ENCODE measurements at regions not wholly inside any gene's neighbourhood (a gene's known extent, or its start where the extent isn't known, plus 50 kb on each side); places are given as distances from the start of the nearest gene placed in this dataset.

DNA sequence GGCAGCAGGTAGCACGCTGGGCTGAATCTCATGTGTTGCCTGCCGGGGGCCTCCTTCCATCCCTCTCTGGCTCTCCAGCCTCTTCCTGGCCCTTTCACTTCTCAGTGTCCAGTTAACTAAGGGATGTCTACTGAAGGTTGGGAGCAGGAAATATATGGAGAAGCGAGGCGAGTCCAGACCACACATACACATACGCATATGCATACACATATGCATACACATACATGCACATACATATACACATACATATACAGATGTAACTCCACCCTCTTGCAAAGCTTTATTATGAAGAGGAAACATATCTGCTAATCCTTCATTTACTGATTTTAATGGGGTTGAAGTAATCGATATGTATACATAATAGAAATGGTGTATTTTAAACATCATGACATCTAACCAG, 636.1 kb upstream of the CCDC179 start:
- no peak for DNase-seq (ENCODE audit: low read depth)
- no peak overlapping the region for H3K4me3 ChIP-seq (ENCODE audit: low read length)
- TF ChIP-seq, protein P1, sequence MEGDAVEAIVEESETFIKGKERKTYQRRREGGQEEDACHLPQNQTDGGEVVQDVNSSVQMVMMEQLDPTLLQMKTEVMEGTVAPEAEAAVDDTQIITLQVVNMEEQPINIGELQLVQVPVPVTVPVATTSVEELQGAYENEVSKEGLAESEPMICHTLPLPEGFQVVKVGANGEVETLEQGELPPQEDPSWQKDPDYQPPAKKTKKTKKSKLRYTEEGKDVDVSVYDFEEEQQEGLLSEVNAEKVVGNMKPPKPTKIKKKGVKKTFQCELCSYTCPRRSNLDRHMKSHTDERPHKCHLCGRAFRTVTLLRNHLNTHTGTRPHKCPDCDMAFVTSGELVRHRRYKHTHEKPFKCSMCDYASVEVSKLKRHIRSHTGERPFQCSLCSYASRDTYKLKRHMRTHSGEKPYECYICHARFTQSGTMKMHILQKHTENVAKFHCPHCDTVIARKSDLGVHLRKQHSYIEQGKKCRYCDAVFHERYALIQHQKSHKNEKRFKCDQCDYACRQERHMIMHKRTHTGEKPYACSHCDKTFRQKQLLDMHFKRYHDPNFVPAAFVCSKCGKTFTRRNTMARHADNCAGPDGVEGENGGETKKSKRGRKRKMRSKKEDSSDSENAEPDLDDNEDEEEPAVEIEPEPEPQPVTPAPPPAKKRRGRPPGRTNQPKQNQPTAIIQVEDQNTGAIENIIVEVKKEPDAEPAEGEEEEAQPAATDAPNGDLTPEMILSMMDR (IDR thresholded peaks at IDR 0.05; ENCODE audit: insufficient read depth, low read depth, low read length, missing control alignments) = no peak

DNA sequence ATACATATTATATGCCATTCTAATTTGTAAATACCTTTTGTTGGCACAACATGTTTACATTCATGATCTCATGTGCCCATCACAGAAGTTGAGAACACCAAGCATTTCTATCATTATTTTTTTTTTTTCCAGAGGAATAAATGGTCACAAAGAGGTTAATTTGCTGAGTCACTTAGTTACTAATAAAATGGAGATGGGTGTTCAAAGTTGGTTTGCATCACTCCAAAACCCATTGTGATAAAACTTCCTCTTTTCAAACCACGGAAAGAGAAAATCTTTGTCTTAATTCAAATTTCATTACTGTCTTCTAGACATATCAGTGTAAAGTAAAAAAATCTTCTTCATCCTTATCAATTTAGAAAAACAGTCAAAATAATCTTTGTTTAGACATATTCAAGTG, 636.8 kb upstream of the CCDC179 start:
- DNase-seq (ENCODE audit: low read depth) = no peak
- TF ChIP-seq, protein P1 (IDR thresholded peaks at IDR 0.05; ENCODE audit: insufficient read depth, low read depth, low read length, missing control alignments) = no peak
- H3K4me3 ChIP-seq (ENCODE audit: low read length) = no peak overlapping the region

DNA sequence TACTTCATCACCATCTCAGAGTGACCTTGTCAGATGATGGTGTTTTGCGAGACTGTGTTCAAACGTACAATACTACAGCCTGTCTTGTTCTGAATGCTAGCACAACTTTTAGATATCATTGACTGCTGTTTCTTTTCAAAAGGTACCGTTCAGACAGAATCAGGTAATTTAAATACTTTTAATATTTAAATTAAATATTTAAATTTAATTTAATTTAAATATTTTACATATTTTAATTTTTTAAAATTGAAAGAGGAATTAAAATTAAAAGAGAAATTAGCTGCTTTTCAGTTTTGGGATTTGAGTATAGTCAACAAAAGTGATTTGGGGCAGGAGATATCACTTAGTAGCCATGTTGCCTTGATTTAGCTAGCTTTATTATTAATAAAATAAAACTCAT, 642.1 kb upstream of the CCDC179 start:
- no peak for DNase-seq (ENCODE audit: low read depth)

DNA sequence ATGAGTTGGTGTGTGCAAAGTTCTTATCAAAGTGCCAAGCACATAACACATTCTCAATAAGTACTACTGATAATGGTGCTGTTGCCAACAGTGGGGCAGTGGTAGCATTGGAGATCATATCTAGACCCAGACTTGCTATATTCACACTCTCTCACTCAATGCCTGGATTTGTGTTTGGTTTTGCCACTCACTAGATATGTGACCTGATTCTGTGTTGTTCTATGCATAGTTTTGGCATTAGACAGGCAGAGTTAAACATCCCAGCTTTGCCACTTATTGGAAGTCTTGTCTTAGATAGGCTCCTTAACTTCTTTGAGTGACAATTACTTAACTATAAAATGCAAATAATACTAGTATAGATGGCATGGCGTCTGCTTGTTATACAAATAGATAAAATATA, 642.6 kb upstream of the CCDC179 start:
- DNase-seq (ENCODE audit: low read depth) = no peak

More for the DNA sequence above, 642.1 kb upstream of the CCDC179 start:
- no peak overlapping the region for H3K4me3 ChIP-seq (ENCODE audit: low read length)
- TF ChIP-seq, protein P1 (IDR thresholded peaks at IDR 0.05; ENCODE audit: insufficient read depth, low read depth, low read length, missing control alignments) = no peak

DNA sequence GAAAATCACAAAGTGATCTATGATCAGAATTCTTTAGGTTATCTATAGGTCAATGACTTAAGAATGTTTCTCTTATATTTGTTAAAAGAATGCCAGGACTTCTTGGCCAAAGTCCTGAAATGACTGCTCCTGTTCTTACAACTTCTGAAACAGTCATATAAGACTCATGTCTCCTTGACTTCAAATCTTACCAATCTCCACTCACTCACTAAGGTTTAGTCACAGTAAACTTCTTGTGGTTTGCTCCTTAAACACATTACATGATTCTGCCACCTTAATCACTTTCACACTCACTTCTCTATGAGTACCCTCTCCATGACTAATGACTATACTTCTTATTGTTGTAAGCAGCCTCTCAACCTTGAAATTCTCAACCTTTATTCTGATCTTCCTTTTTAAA, 648.7 kb upstream of the CCDC179 start:
- no peak overlapping the region for H3K4me3 ChIP-seq (ENCODE audit: low read length)
- DNase-seq (ENCODE audit: low read depth) = peak; percentile 73
- TF ChIP-seq, protein P1 (IDR thresholded peaks at IDR 0.05; ENCODE audit: insufficient read depth, low read depth, low read length, missing control alignments) = no peak

More for the DNA sequence above, 642.6 kb upstream of the CCDC179 start:
- H3K4me3 ChIP-seq (ENCODE audit: low read length) = no peak overlapping the region
- TF ChIP-seq, protein P1 (IDR thresholded peaks at IDR 0.05; ENCODE audit: insufficient read depth, low read depth, low read length, missing control alignments) = no peak

DNA sequence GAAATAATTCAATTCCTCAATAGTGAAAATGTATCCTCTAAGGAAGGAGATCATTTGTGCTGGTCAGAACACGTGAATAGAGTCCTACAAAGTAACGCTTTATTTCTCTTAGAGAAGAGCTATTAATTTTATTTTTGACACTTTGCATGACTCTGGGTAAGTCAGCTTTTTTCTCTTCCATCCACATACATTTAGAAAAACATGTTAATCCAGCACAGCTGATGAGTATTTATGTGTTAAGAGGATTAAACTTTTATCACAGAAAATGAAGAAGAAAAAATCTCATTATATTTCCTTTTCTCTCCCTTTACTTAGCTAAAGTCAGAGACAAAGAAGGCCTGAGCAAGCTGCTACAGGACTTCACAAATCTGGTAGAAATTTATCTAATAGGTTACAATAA, 649.5 kb upstream of the CCDC179 start:
- no peak overlapping the region for H3K4me3 ChIP-seq (ENCODE audit: low read length)
- TF ChIP-seq, protein P1 (IDR thresholded peaks at IDR 0.05; ENCODE audit: insufficient read depth, low read depth, low read length, missing control alignments) = no peak
- no peak for DNase-seq (ENCODE audit: low read depth)

DNA sequence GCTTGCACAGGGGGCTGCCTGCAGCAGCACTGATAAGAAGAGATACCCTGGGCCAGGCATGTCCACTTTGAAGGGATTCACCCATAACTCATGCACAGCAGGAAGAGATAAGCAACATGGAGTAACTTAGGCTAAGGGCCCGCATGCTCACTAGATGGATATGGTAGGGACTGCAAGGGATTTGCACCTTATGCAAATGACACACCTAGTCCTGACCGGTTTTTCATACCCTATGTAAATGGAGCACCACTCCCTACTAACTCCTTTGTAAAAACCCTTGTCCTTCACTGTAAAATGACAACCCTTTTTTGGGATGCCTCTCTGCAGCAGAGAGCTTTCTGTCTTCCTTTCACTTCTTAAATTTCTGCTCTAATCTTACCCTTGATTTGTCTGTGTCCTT, 658.9 kb upstream of the CCDC179 start:
- TF ChIP-seq, protein P1 (IDR thresholded peaks at IDR 0.05; ENCODE audit: insufficient read depth, low read depth, low read length, missing control alignments) = no peak

More for the DNA sequence above, 658.9 kb upstream of the CCDC179 start:
- no peak overlapping the region for H3K4me3 ChIP-seq (ENCODE audit: low read length)
- DNase-seq (ENCODE audit: low read depth) = no peak
